Large intestine (tissue), 3 donors: ENCODE measurements at regions not wholly inside any gene's neighbourhood (a gene's known extent, or its start where the extent isn't known, plus 50 kb on each side); places are given as distances from the start of the nearest gene placed in this dataset.

ENCODE experiments used
- DNase-seq, 2 donors: peaks; one replicate each; pipeline versions ENCODE4 v3.0.0 to v3.0.0-alpha.2; 2013
- H3K27ac ChIP-seq: one replicate; pipeline ENCODE4 v1.5.1; 2013; ENCODE audit warnings: low read length
- H3K27me3 ChIP-seq: 2 replicates; pipeline ENCODE4 v1.6.1; 2013; ENCODE audit warnings: low read length; ENCODE audit not compliant: control insufficient read depth, insufficient read depth
- H3K36me3 ChIP-seq: 2 replicates; pipeline ENCODE4 v1.6.1; 2013; ENCODE audit warnings: low read length; ENCODE audit not compliant: control insufficient read depth, insufficient read depth
- H3K4me1 ChIP-seq: one replicate; pipeline ENCODE4 v1.6.1; 2013; ENCODE audit warnings: low read length; ENCODE audit not compliant: control insufficient read depth, insufficient read depth
- H3K4me3 ChIP-seq: one replicate; pipeline ENCODE4 v1.5.1; 2013; ENCODE audit warnings: low read length
- H3K9me3 ChIP-seq: one replicate; pipeline ENCODE4 v1.6.1; 2013; ENCODE audit warnings: mild to moderate bottlenecking, low read depth, low read length, moderate library complexity; ENCODE audit not compliant: control insufficient read depth
- WGBS: methylation state at CpG from one replicate; pipeline ENCODE4 v1.1.5; 2013; ENCODE audit warnings: low lambda C conversion rate; ENCODE audit not compliant: insufficient coverage; 5-methylcytosine and 5-hydroxymethylcytosine counted together

DNA sequence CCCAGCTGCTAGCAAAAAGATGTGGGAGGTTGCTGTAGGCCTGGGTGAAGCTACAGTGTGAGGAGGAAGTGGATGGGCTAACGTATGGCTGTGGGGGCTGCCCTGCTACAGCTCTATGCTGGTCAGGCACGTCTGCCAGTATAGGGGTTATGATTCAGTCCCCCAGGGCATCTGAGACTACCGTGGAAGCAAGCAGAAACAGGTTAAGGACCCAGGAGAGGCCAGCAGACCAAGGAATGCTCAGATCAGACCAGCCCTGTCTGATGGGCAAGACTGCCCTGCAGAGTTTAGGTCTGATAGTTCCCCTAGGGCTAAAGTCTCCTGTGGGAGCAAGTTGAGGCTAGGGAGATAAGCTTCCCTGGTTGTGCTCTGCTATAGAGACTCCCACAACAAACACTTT lies 416.1 kb upstream of the CTNND2 start:
- Histone ChIP-seq H3K36me3 (no peaks in the 10 kb centered on the region), H3K27me3 (no peaks in the 10 kb centered on the region), H3K27ac (no peak overlapping the region), H3K4me3 (no peak overlapping the region), H3K9me3 (no peaks in the 10 kb centered on the region), H3K4me1 (no peaks in the 10 kb centered on the region)
- DNase-seq = no peak
- no CpG with 5 or more reads among the region's 3 CpGs for WGBS

DNA sequence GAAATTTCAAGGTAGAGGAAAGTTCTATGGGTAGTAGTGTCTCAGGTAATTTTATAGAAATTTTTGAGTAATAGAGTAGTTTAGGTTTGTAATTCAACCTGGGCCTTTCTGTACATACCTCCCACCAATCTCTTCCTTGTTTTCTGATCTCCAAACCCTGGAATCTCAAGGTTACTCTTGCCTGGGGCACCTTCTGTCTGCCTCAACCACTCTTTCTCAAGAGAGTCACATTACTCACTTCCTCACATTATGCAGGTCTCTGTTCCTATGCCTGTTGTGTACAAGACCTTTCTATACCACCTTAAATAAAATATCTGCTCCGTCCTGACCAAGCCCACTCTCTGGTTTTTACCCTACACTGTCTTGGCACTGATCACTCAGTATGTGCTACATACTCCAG lies 412.6 kb upstream of the CTNND2 start:
- Histone ChIP-seq H3K36me3 (no peaks in the 10 kb centered on the region), H3K4me3 (no peak overlapping the region), H3K27me3 (no peaks in the 10 kb centered on the region), H3K9me3 (no peaks in the 10 kb centered on the region), H3K27ac (no peak overlapping the region), H3K4me1 (no peaks in the 10 kb centered on the region)
- no peak for DNase-seq
- WGBS = no CpG with 5 or more reads among the region's 1 CpG

DNA sequence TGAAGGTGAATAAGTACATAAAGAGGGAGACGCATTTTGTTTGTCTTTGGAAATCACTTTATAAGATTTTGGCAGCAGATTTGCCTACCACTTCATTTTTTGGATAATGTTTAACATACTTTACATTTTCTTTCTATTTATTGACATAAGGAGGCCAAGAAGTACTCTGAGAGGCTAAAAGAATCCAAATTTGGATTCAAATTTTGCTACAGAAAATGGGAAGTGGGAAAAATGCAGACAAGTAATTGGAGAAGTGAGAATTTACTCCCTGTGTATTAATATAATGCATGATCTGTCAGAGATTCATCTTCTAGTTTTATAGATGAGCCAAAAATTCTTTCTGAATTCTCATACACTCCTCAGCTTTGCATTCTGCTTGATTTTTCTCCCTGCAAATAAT lies 411.2 kb upstream of the CTNND2 start:
- Histone ChIP-seq H3K27ac (no peak overlapping the region), H3K4me1 (no peaks in the 10 kb centered on the region), H3K9me3 (no peaks in the 10 kb centered on the region), H3K4me3 (no peak overlapping the region), H3K27me3 (no peaks in the 10 kb centered on the region), H3K36me3 (no peaks in the 10 kb centered on the region)
- WGBS = 43% methylated on average over 1 of the region's 1 CpG
- no peak for DNase-seq

DNA sequence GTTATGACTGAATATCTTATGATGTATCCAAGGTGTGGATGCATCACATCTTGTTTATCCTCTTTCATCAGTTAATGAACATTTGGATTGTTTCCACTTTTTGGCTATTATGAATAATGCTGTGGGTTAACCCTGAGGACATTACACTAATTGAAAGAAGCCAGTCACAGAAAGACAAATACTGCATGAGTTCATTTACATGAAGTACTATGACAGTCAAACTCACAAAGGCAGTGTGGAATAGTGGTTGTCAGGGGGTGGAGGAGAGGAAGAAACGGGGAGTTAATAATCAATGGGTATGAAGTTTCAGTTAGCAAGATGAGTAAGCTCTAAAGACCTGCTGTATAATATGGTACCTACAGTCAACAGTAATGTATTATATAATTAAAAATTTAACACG lies 409.4 kb upstream of the CTNND2 start:
- no peak for DNase-seq
- Histone ChIP-seq H3K4me3 (no peak overlapping the region), H3K4me1 (no peaks in the 10 kb centered on the region), H3K36me3 (no peaks in the 10 kb centered on the region), H3K27me3 (no peaks in the 10 kb centered on the region), H3K9me3 (no peaks in the 10 kb centered on the region), H3K27ac (no peak overlapping the region)
- WGBS = 60% methylated on average over 2 of the region's 2 CpGs

DNA sequence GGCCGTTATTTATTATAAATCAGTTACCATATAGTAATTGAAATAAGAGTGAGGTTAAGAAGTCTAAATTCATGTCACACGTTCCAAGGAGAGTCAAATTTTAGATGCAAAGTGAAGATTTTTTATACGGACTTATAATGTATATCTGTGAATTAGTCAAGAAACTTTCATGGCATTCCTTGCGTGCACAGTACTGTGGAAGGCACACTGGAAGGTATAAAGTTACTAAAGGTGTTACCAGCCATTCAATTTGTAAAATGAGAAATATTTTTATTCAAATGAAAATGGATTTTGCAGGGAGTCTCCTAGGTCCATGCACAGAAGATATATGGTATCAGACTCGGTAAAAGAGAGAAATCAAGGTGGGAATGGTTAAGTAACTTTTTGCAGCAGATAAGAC lies 408.1 kb upstream of the CTNND2 start:
- H3K4me1 ChIP-seq = no peaks in the 10 kb centered on the region
- H3K27ac ChIP-seq = no peak overlapping the region
- H3K27me3 ChIP-seq = no peaks in the 10 kb centered on the region
- H3K36me3 ChIP-seq = no peaks in the 10 kb centered on the region
- no peak for DNase-seq
- H3K9me3 ChIP-seq = no peaks in the 10 kb centered on the region
- 83% methylated on average over 2 of the region's 5 CpGs for WGBS
- no peak overlapping the region for H3K4me3 ChIP-seq

DNA sequence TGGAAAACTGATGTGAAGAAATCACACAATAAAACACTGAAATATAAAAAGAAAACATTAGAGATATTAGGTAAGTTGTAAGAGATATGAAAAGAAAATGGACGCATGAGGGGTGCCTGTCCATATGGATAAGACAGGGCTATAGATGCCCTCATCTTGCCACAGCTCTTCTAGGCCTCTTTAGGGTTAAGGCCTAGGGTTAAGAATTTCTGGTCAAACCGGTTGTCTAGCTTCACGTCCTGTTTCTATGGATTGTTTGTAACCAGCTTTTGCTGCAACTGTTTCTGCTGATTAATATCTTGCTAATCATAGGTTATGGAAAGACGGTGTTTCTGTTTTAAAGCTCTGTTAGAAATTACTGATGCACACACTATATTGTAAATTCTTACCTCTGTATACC lies 389.9 kb upstream of the CTNND2 start:
- 100% methylated on average over 3 of the region's 4 CpGs for WGBS
- Histone ChIP-seq H3K9me3 (peaks cover 3% of the 10 kb centered on the region), H3K4me3 (no peak overlapping the region), H3K4me1 (no peaks in the 10 kb centered on the region), H3K27me3 (no peaks in the 10 kb centered on the region), H3K27ac (no peak overlapping the region), H3K36me3 (no peaks in the 10 kb centered on the region)
- no peak for DNase-seq

DNA sequence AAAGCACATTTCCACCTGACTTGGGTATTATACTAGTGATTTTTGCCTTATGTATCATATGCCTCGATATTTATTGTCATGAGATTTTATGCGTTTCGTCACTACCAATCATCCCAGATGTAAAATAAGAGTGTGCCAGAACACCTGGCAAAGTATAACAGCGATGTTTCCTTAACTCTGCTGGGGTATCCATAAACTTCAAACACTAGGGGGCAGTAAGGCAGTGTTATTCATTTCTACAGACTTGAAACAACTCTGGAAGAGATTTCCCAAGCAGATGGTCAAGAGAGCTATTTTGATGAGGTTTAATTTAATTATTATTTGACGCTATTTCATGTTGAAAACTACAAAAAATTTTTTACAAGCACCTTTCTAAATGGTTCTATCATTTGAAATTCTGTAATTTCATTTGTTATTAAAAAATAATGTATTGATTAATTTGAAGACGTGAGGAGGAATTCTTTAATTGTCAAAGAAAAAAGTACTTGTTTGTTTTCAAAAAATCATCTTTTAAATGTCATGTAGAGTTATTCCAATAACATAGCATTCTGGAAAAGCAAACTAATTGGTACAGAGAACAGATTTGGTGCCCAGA lies 388.5 kb upstream of the CTNND2 start:
- 71% methylated on average over 2 of the region's 6 CpGs for WGBS
- Histone ChIP-seq H3K27ac (no peak overlapping the region), H3K4me3 (no peak overlapping the region), H3K36me3 (no peaks in the 10 kb centered on the region), H3K27me3 (no peaks in the 10 kb centered on the region), H3K9me3 (peaks cover 3% of the 10 kb centered on the region), H3K4me1 (no peaks in the 10 kb centered on the region)
- DNase-seq = no peak

DNA sequence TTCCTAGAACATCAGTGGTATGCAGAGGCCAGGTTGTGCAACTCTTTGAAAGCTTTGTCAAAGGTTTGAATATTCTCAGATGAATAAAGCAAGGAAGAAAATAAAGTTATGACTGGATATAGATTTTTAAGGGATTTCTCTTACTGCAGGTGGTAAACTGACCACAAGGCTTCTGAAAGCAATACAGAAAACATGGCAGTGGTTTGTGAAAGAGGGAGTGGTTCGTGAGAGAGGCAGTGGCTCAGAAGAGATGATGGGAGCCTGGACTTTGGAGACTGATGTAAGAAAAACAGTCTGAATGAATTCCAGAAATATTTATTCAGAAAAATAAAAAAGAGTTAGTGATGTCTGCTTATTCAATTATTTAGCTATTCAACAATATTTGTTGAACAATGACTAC lies 380.4 kb upstream of the CTNND2 start:
- H3K36me3 ChIP-seq = no peaks in the 10 kb centered on the region
- H3K27me3 ChIP-seq = no peaks in the 10 kb centered on the region
- 80% methylated on average over 1 of the region's 1 CpG for WGBS
- no peak for DNase-seq
- no peaks in the 10 kb centered on the region for H3K4me1 ChIP-seq
- no peaks in the 10 kb centered on the region for H3K9me3 ChIP-seq
- no peak overlapping the region for H3K4me3 ChIP-seq
- no peak overlapping the region for H3K27ac ChIP-seq

DNA sequence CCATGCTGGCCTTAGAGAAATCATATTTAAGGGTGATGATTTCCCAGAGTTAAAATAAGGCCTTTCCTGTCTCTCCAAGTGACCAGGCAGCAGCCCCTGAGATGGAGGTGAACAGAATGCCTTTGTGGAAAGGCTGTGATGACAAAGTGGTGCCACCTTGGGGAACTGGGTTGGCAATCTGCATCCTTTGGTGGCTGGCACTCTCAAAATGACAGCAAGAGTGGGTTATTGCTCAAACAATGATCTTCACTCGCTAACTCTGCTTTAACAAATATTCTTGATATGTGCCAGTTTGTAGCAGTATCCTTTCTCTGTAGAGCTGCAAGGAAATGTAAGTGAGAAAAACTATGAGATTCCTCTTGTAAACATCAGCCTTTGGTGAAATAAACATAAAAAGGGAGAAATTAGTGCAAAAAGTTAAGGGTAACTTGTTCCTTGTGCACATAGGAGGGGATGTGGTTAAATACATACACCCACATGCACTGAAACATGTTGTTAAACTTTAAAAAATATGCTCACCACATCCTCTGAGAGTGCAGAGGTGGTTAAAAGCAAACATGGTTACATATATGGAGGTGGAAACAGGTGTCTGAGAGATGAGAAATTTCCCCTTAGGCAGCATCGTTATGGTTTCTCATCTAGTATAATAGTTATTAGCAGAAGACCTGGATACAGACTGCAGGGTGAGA lies 373.4 kb upstream of the CTNND2 start:
- no peak for DNase-seq
- Histone ChIP-seq H3K27ac (no peak overlapping the region), H3K4me3 (no peak overlapping the region), H3K4me1 (no peaks in the 10 kb centered on the region), H3K27me3 (no peaks in the 10 kb centered on the region), H3K36me3 (no peaks in the 10 kb centered on the region), H3K9me3 (no peaks in the 10 kb centered on the region)
- 100% methylated on average over 1 of the region's 2 CpGs for WGBS

DNA sequence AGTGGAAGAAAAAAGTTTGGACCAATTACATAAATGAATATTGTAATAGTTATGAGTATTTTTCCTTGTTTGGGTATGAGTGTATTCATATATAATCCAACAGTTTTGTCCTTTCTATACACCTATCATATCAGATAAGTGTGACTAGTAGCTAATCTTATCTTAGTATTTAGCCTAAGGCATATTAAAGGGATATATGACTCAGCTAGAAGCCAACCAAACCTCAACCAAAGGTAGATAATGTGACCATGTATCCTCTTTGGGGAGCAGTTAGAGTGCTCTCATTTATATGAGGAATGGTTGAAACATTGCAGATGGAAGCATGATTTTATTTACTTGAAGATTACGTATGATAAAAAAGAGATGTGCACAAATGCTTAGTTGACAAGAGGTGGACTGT lies 370.0 kb upstream of the CTNND2 start:
- DNase-seq = no peak
- H3K36me3 ChIP-seq = no peaks in the 10 kb centered on the region
- 100% methylated on average over 1 of the region's 1 CpG for WGBS
- H3K4me3 ChIP-seq = no peak overlapping the region
- H3K4me1 ChIP-seq = no peaks in the 10 kb centered on the region
- no peak overlapping the region for H3K27ac ChIP-seq
- H3K9me3 ChIP-seq = no peaks in the 10 kb centered on the region
- no peaks in the 10 kb centered on the region for H3K27me3 ChIP-seq

DNA sequence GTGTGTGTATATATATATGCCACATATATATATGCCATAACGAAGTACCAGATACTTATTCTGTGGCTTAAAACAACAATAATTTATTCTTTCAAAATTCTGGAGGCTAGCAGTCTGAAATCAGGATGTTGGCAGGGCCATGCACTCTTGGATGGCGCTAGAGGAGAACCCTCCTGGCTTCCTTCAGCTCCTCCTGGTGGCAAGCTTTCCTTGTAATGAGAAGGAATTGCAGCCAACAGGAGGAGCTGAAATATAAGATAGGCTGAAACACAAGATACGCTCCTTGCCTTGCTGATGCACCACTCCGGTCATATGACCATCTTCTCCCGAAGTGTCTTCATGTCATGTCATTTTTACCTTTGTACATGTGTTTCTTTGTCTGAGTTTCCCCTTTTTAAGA lies 368.1 kb upstream of the CTNND2 start:
- Histone ChIP-seq H3K4me1 (no peaks in the 10 kb centered on the region), H3K27ac (no peak overlapping the region), H3K4me3 (no peak overlapping the region), H3K36me3 (no peaks in the 10 kb centered on the region), H3K27me3 (no peaks in the 10 kb centered on the region), H3K9me3 (no peaks in the 10 kb centered on the region)
- DNase-seq = no peak
- WGBS = no CpG with 5 or more reads among the region's 5 CpGs
